Activated CD4-positive, alpha-beta T cell treated with anti-CD3 and anti-CD28 coated beads, Interleukin-2, amount 50 U/mL, for 1 hour (primary cell): ENCODE measurements at regions not wholly inside any gene's neighbourhood (a gene's known extent, or its start where the extent isn't known, plus 50 kb on each side); places are given as distances from the start of the nearest gene placed in this dataset.

ENCODE experiments used
- DNase-seq: peaks from one replicate; pipeline ENCODE4 v3.0.0-alpha.2; 2020

GRCh38 chr5:72615061-72615460 is 107.9 kb upstream of the ZNF366 start:
- DNase-seq = no peak

DNA sequence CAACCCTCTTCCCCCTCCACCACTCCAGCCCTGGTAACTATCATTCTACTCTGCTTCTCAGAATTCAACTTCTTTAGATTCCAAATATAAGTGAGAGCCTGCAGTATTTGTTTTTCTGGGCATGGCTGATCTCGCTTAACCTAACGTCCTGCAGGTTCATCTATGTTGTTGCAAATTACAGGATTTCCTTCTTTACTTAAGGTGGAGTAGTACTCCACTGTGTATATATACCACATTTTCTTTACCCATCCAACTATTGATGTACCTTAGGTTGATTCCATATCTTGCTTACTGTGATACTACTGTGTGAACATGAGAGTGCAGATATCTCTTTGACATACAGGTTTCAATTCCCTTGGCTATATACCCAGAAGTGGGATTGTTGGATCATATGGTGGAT is 106.3 kb upstream of the ZNF366 start:
- DNase-seq = no peak

GRCh38 chr5:72612810-72613209 is 105.6 kb upstream of the ZNF366 start:
- no peak for DNase-seq

DNA sequence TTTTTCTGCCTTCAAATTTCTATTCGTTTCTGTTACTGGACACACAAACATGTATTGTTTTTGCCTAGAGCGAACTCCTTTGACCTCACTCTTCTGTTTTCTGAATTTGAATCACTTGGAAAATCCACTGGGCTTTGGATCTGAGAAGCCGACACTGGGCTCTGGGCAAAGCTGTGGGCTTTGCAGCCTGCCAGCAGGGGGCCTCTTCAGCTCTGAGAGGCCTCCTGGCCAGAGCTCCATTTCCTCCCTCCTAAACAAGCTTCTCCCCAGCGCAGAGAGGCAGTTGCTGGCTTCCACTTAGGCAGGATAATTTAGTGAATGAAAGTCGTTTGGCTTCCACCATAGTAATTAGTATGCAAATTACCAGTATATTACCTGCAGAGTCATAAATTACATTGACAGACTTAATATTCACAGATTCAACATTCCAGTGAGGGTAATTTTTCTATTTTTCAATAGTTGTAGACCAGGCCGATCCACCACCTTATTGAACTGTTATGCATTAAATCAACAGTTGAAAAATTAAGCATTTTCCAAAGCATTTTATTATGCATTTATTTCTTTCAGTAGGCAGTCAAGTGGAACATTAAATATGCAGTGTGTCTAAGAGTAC is 104.0 kb upstream of the ZNF366 start:
- peak; percentile 32 for DNase-seq

- DNase-seq = no peak
Observed at GRCh38 chr5:72608926-72609325, 101.7 kb upstream of the ZNF366 start.

- no peak for DNase-seq
Observed at GRCh38 chr5:72608297-72608696, 101.1 kb upstream of the ZNF366 start.

DNA sequence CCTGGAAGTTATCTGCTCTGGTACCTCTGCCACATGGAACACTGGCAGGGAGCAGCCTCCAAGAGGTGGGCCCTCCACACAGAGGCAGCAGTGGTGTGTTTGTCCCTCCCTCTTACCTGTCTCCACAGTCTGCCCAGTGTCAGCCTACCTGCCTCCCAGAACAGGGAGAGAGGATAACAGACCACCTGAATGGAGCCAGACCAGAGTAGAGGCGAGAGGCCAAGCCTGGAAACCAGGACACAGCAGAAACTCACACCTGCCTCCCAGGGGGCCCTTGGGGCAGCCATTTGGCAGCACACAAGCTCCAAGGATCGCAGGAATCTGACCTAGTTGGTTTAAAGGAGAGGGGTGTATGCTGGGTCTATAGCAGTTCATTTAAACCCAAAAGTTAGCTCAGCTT is 100.2 kb upstream of the ZNF366 start:
- no peak for DNase-seq

DNA sequence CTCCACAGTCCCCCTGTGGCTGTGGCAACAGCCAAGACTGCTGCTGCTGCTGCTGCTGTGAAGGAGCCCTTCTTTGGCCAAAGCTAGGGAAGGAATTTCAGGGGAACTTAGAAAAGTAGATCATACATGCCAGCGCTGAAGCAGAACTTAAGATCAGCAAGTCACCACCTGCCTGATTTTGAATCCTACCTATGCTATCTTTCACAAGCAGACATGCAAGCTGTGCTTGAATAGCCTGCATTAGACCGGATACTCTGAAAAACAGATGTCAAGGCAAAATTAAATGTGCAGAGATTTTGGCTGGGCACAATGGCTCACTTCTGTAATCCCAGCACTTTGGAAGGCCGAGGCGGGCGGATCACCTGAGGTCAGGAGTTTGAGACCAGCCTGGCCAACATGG is 99.3 kb upstream of the ZNF366 start:
- no peak for DNase-seq

DNA sequence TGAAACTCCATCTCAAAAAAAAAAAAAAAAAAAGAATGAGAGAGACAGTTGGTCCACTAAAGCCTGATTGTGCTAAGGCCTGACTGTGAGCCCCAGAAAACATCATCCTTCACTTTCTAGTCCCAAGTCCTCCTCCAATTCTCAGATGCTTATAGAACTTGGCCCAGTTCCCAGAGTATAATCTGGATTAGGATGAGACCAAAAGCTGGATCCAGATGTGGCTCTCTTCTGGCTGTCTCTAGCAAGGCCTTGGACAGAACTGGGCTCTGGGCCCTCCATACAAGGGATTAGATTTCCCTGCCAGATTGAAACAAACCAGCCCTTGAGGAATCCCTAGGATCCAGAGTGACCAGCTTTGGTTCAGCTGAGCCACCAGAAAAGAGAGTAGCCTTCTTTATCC is 98.4 kb upstream of the ZNF366 start:
- DNase-seq = no peak

GRCh38 chr5:72604798-72605154 is 97.6 kb upstream of the ZNF366 start:
- no peak for DNase-seq

- no peak for DNase-seq
Observed at GRCh38 chr5:72604111-72604797, 97.0 kb upstream of the ZNF366 start.

DNA sequence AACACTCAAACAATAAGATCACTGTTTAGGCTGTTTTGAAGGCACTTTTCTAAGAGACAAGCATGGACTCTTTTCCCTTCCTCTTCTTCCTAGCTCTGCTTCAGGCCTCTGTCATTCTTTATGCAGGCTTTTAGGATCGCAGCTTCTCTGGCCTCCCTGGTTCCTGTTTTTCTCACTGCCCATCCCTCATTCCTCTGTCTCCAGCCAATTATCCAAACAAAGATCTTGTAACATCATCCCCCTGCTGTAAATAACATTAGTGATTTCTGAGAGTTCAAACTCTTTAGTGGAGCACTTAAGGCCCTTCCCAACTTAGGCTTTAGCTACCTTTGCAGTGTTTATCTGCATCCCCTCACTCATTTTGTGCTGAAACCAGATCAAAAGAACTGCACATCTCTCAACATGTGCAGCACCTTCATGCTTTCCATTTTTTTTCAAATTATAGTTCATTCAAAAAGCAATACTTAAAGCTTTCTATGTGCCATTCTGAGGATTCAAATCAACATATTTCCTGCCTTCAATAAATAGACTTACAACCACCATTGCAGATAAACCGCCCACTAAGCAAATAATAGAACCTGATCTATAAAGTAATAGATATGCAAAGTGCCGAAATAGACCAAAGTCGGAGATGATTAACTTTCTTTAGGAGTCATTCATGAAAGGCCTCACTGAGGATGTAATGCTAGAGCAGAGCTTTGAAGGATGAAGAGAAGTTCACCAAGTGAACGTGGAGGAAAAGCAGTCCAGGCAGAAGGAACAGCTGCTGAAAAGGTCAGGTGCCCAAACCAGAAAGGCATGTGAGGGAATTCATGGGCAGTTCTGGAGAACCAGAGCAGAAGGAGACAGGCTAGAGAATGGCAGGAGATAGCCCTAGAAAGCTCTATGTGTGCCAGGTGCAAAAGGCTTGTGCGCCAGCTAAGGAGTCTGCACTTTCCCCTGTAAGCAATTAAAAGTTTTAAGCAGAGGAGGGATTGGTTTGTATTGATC is 95.8 kb upstream of the ZNF366 start:
- no peak for DNase-seq

DNA sequence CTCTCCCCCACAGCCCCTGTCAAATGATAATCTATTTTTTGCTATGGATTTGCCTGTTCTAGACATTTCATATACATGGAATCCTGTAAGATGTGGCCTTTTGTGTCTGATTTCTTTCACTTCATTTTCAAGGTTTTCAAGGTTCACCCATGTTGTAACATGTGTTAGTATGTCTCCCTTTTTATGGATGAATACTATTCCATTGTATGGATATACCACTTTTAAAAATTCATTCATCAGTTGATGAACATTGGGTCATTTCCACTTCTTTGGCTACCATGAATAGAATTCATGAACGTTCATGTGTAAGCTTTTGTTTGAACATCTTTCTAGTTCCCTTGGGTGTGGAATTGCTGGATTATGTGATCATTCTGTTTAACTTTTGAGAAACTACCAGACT is 94.7 kb upstream of the ZNF366 start:
- no peak for DNase-seq

DNA sequence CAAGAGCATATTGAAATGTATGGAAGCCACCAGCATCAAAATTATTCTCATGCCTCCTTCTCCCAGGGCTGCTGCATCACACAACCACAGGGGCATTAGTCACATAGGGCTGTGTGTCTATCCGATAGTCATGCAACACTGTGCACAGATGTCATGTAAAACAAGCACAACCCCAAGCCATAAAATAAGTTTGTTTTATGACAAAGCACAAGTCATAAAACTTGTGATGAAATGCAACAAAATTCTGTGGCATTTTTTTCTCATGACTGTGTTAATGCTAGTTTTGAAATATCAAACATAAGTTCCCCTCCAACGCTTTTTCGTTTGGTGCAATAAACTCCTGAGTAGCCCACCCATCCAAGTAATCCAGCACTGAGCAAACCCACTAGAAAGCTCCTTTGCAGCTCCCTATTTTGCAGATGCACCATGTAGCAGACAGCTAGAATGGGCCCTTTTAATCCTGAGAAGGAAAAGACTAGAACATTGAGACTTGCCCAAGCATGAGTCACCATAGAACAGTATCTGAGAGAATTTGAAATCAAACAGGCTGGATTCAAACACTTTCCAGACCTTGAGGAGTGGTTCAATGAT is 93.3 kb upstream of the ZNF366 start:
- no peak for DNase-seq

GRCh38 chr5:72599519-72600370 is 92.5 kb upstream of the ZNF366 start:
- no peak for DNase-seq

- DNase-seq = no peak
Observed at GRCh38 chr5:72599065-72599433, 91.8 kb upstream of the ZNF366 start.

DNA sequence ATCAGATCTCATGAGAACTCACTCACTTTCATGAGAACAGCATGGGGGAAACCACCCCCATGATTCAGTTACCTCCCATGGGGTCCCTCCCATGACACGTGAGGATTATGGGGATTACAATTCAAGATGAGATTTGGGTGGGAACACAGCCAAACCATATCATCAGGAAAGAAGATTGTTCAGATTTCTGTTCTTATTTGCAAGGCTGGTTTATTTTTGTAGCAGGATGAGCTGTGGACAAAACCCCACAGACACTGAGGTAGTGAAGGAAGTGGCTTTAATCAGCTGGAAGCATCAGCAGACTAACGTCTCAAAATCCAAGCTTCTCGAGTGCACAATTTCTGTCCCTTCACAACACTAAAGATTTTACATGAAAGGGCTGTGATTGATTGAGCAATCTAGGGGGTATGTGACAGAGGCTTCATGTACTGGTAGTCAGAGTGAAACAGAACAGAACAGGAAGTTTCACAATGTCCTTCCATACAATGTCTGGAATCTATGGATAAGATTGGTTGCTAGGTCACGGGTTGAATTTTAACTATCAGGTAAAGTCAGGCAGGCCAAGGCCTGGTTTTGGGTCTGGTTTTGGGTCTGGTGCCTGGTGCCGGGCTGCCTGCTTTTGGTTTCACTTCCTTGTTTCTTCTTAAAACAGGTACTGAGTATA is 91.3 kb upstream of the ZNF366 start:
- DNase-seq = no peak

DNA sequence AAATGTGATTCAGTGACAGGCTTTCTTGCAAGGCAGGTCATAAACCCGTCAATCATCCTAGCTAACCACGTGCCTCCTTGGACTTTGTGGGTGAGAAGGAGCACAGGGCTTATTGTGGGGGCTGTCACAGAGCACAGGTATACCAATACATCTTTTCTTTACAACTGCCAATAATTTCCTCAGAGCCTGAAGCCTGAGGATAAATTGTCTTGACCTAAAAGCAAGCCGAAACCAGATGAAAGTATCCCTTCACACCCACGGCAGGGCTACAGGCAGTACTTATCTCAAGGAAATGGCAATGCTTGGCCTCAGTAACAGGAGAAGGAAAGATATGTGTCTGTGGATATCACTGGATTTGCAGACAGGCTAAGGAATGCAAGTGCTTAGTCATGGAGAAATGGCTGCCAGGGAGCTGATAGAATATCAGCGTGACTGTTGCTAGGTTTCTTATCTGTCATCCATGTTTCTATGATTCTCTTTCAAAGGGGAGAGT is 90.3 kb upstream of the ZNF366 start:
- no peak for DNase-seq

- DNase-seq = no peak
Observed at GRCh38 chr5:72596956-72597355, 89.7 kb upstream of the ZNF366 start.

GRCh38 chr5:72588640-72589039 is 81.4 kb upstream of the ZNF366 start:
- no peak for DNase-seq

GRCh38 chr5:72587661-72588308 is 80.6 kb upstream of the ZNF366 start:
- no peak for DNase-seq
